ENCODE measurements at regions not wholly inside any gene's neighbourhood (a gene's known extent, or its start where the extent isn't known, plus 50 kb on each side); places are given as distances from the start of the nearest gene placed in this dataset.

- TF ChIP-seq CTCF (conservative IDR thresholded peaks at IDR 0.05 in 1 of 2, IDR thresholded peaks at IDR 0.05 in 1 of 2; ENCODE audit: extremely low read depth in 1 of 2, insufficient read depth in 1 of 2, low read depth in 1 of 2, low read length in 2 of 2) (no peak), EZH2 (IDR thresholded peaks at IDR 0.05; ENCODE audit: borderline replicate concordance, low read length) (no peak)
Observed at GRCh38 chr15:59814409-59814808, 125.3 kb upstream of the BNIP2 start.

Data from mammary epithelial cell (primary cell).